Pancreas (tissue), 10 donors: ENCODE measurements at regions not wholly inside any gene's neighbourhood (a gene's known extent, or its start where the extent isn't known, plus 50 kb on each side); places are given as distances from the start of the nearest gene placed in this dataset.

Experiments
- ATAC-seq, 4 donors: fragments of 200-7000 bp; cut with Tn5 transposase; one replicate each; pipeline versions ENCODE4 v1.8.0 to v1.9.1; 2020; ENCODE audit warnings: mild to moderate bottlenecking in 4 of 4, moderate library complexity in 4 of 4
- DNase-seq, 6 donors: peaks; one replicate each; pipeline ENCODE4 v3.0.0-alpha.2; 2020
- FAIRE-seq: peaks from 2 replicates; lab custom pipeline; 2012; peaks lifted over from hg19 to GRCh38; lab: Jason Lieb, UNC
- H3K27ac ChIP-seq, 4 donors: fragments of 200-600 bp; sonication (generic); 1 replicate in 3 of 4; 2 replicates in 1 of 4; pipeline versions ENCODE4 v1.5.0 to v1.8.0; 2020
- H3K27me3 ChIP-seq, 4 donors: fragments of 200-600 bp; one replicate each; pipeline ENCODE4 v1.8.0; 2021
- H3K36me3 ChIP-seq, 3 donors: fragments of 200-600 bp; sonication (generic) in 1 of 3; one replicate each; pipeline versions ENCODE4 v1.5.0 to v1.8.0; 2020 to 2021
- H3K4me1 ChIP-seq, 3 donors: fragments of 200-600 bp; one replicate each; pipeline ENCODE4 v1.8.0; 2021
- H3K4me3 ChIP-seq, 4 donors: fragments of 200-600 bp; sonication (generic) in 2 of 4; one replicate each; pipeline versions ENCODE4 v1.5.0 to v1.8.0; 2020 to 2021
- H3K9me3 ChIP-seq, 4 donors: fragments of 200-600 bp; one replicate each; pipeline ENCODE4 v1.8.0; 2021
- CTCF ChIP-seq, 4 donors: fragments of 200-600 bp; sonication (generic) in 3 of 4; IDR thresholded peaks; one replicate each; pipeline versions ENCODE4 v1.5.0 to v1.8.0; 2021; ENCODE audit warnings: antibody characterized with exemption in 4 of 4
- WGBS, 2 donors: extraction: QIAGEN DNeasy Blood & Tissue Kit; methylation state at CpG; one replicate each; pipeline ENCODE4 v1.1.7; 2013; 5-methylcytosine and 5-hydroxymethylcytosine counted together
- intact Hi-C, 3 donors: fragments of 100-400 bp; cut with DNase I; formaldehyde crosslinking; loops; one replicate each; pipeline versions ENCODE4 v1.11.1 to v1.14.2; 2022
- donor health status: healthy with polysubstance abuse.
- donor health status: DM: no; HTN: no; CAD: no; lungs with moderate emphysema.
- donor health status: DM: no; HTN: no; CAD: no.
- donor health status: control.
- donor health status: control.
- donor health status: Bipolar disorder and iron deficiency.
- donor health status: DM: yes; HTN: yes; CAD: no.
- donor health status: DM: no; HTN: no; CAD: no.
- donor health status: DM: no; HTN: no; CAD: no.
- donor health status: DM: yes; HTN: yes; CAD: no.

- TF ChIP-seq CTCF (IDR thresholded peaks at IDR 0.05) = no peak
- ATAC-seq = no peak
- H3K4me1 ChIP-seq = no peaks in the 10 kb centered on the region
- DNase-seq = no peak
- no peak overlapping the region for H3K27ac ChIP-seq
- no peak overlapping the region for H3K4me3 ChIP-seq
- no peaks in the 10 kb centered on the region for H3K36me3 ChIP-seq
- H3K27me3 ChIP-seq = no peaks in the 10 kb centered on the region
- no peaks in the 10 kb centered on the region for H3K9me3 ChIP-seq
- intact Hi-C loops = no loop called here
- no peak for FAIRE-seq
Observed at GRCh38 chr4:170398218-170398617, 308.5 kb upstream of the AADAT start.

- DNase-seq = no peak
- no peak for ATAC-seq
- H3K27me3 ChIP-seq = no peaks in the 10 kb centered on the region
- WGBS, 2 donors = 63 to 66% methylated on average over 2 of the region's 2 CpGs
- H3K4me3 ChIP-seq = no peak overlapping the region
- H3K36me3 ChIP-seq = no peaks in the 10 kb centered on the region
- intact Hi-C loops = no loop called here
- no peak for FAIRE-seq
- no peaks in the 10 kb centered on the region for H3K9me3 ChIP-seq
- no peak for TF ChIP-seq CTCF (IDR thresholded peaks at IDR 0.05)
- no peak overlapping the region for H3K27ac ChIP-seq
- no peaks in the 10 kb centered on the region for H3K4me1 ChIP-seq
Observed at GRCh38 chr4:170395773-170396172, 306.0 kb upstream of the AADAT start.

GRCh38 chr4:170391066-170391740, 301.4 kb upstream of the AADAT start:
- 30 to 41% methylated on average over 4 of the region's 4 CpGs for WGBS, 2 donors
- ATAC-seq (no peak), DNase-seq (no peak), FAIRE-seq (no peak)
- H3K4me3 ChIP-seq = no peak overlapping the region
- H3K4me1 ChIP-seq = no peaks in the 10 kb centered on the region
- intact Hi-C loops = no loop called here
- H3K9me3 ChIP-seq = no peaks in the 10 kb centered on the region
- H3K27me3 ChIP-seq = no peaks in the 10 kb centered on the region
- TF ChIP-seq CTCF (IDR thresholded peaks at IDR 0.05) = no peak
- no peak overlapping the region for H3K27ac ChIP-seq
- no peaks in the 10 kb centered on the region for H3K36me3 ChIP-seq

- DNase-seq (no peak), ATAC-seq (no peak), FAIRE-seq (no peak)
- Histone ChIP-seq H3K4me3 (no peak overlapping the region), H3K4me1 (no peaks in the 10 kb centered on the region), H3K27me3 (no peaks in the 10 kb centered on the region), H3K27ac (no peak overlapping the region), H3K36me3 (no peaks in the 10 kb centered on the region), H3K9me3 (no peaks in the 10 kb centered on the region)
- WGBS, 2 donors = 34 to 35% methylated on average over 5 of the region's 5 CpGs
- no peak for TF ChIP-seq CTCF (IDR thresholded peaks at IDR 0.05)
- intact Hi-C loops = no loop called here
Observed at GRCh38 chr4:170389411-170389810, 299.7 kb upstream of the AADAT start.

- Histone ChIP-seq H3K4me1 (no peaks in the 10 kb centered on the region), H3K36me3 (no peaks in the 10 kb centered on the region), H3K27ac (no peak overlapping the region), H3K9me3 (no peaks in the 10 kb centered on the region), H3K27me3 (no peaks in the 10 kb centered on the region), H3K4me3 (no peak overlapping the region)
- WGBS, 2 donors = 33 to 58% methylated on average over 1 of the region's 1 CpG
- no peak for ATAC-seq
- intact Hi-C loops = no loop called here
- no peak for FAIRE-seq
- TF ChIP-seq CTCF (IDR thresholded peaks at IDR 0.05) = no peak
- no peak for DNase-seq
Observed at GRCh38 chr4:170388255-170388654, 298.5 kb upstream of the AADAT start.
